Suprapubic skin (tissue), 4 donors: ENCODE measurements at regions not wholly inside any gene's neighbourhood (a gene's known extent, or its start where the extent isn't known, plus 50 kb on each side); places are given as distances from the start of the nearest gene placed in this dataset.

Experiments used
- DNase-seq, 2 donors: peaks; one replicate each; pipeline ENCODE4 v3.0.0-alpha.2; 2019; ENCODE audit warnings: low spot score in 2 of 2
- H3K27ac ChIP-seq: fragments of 200-600 bp; sonication (generic); one replicate; pipeline ENCODE4 v1.5.1; 2019
- H3K27me3 ChIP-seq: fragments of 200-600 bp; sonication (generic); one replicate; pipeline ENCODE4 v1.5.1; 2019
- H3K36me3 ChIP-seq: fragments of 200-600 bp; sonication (generic); one replicate; pipeline ENCODE4 v1.5.1; 2019
- H3K4me1 ChIP-seq: fragments of 200-600 bp; sonication (generic); one replicate; pipeline ENCODE4 v1.5.1; 2019
- H3K4me3 ChIP-seq: fragments of 200-600 bp; sonication (generic); one replicate; pipeline ENCODE4 v1.5.1; 2019; ENCODE audit warnings: mild to moderate bottlenecking
- H3K9me3 ChIP-seq: fragments of 200-600 bp; sonication (generic); one replicate; pipeline ENCODE4 v1.5.1; 2019
- CTCF ChIP-seq, 2 donors: fragments of 200-600 bp in 1 of 2; fragments of 450-650 bp in 1 of 2; sonication (generic) in 1 of 2; IDR thresholded peaks; one replicate each; pipeline ENCODE4 v1.5.1; 2016 to 2019; ENCODE audit warnings: antibody characterized with exemption in 2 of 2, mild to moderate bottlenecking in 1 of 2, moderate library complexity in 1 of 2
- EP300 ChIP-seq: sonication (generic); formaldehyde crosslinking; IDR thresholded peaks from one replicate; pipeline ENCODE4 v1.6.1; 2017; ENCODE audit warnings: antibody characterized with exemption
- POLR2A ChIP-seq, 2 donors: fragments of 450-650 bp; IDR thresholded peaks; one replicate each; pipeline ENCODE4 v1.6.1; 2017; ENCODE audit warnings: antibody characterized with exemption in 2 of 2, mild to moderate bottlenecking in 2 of 2, moderate library complexity in 2 of 2
- POLR2AphosphoS5 ChIP-seq, 3 donors: sonication (generic); formaldehyde crosslinking; IDR thresholded peaks; one replicate each; pipeline ENCODE4 v1.6.1; 2017; ENCODE audit warnings: antibody characterized with exemption in 3 of 3
- WGBS: methylation state at CpG from one replicate; pipeline ENCODE4 v1.1.5; 2018; 5-methylcytosine and 5-hydroxymethylcytosine counted together

- WGBS = 47% methylated on average over 2 of the region's 2 CpGs
Measured at GRCh38 chr3:63076357-63076756, 201.1 kb upstream of the CADPS start.

GRCh38 chr3:63086190-63086589 lies 191.9 kb upstream of the SYNPR start:
- no peak overlapping the region for H3K27ac ChIP-seq
- TF ChIP-seq POLR2AphosphoS5 (IDR thresholded peaks at IDR 0.05) (no peak), CTCF (IDR thresholded peaks at IDR 0.05) (no peak), POLR2A (IDR thresholded peaks at IDR 0.05) (no peak), EP300 (no peak)
- H3K27me3 ChIP-seq = no peaks in the 10 kb centered on the region
- no peak overlapping the region for H3K4me3 ChIP-seq
- no peak for DNase-seq
- H3K36me3 ChIP-seq = no peaks in the 10 kb centered on the region
- H3K4me1 ChIP-seq = no peaks in the 10 kb centered on the region
- peaks cover 10% of the 10 kb centered on the region for H3K9me3 ChIP-seq
- WGBS = 84% methylated on average over 2 of the region's 2 CpGs

More at GRCh38 chr3:63076357-63076756, 201.1 kb upstream of the CADPS start:
- TF ChIP-seq POLR2AphosphoS5 (IDR thresholded peaks at IDR 0.05) (no peak), POLR2A (IDR thresholded peaks at IDR 0.05) (no peak), EP300 (no peak), CTCF (IDR thresholded peaks at IDR 0.05) (no peak)
- Histone ChIP-seq H3K4me1 (no peaks in the 10 kb centered on the region), H3K9me3 (peaks cover 2% of the 10 kb centered on the region), H3K4me3 (no peak overlapping the region), H3K27me3 (no peaks in the 10 kb centered on the region), H3K36me3 (no peaks in the 10 kb centered on the region), H3K27ac (no peak overlapping the region)
- no peak for DNase-seq

- no peaks in the 10 kb centered on the region for H3K27me3 ChIP-seq
- H3K4me3 ChIP-seq = no peak overlapping the region
- DNase-seq = no peak
- no peaks in the 10 kb centered on the region for H3K4me1 ChIP-seq
- no peak overlapping the region for H3K27ac ChIP-seq
- TF ChIP-seq EP300 (no peak), POLR2AphosphoS5 (IDR thresholded peaks at IDR 0.05) (no peak), CTCF (IDR thresholded peaks at IDR 0.05) (no peak), POLR2A (IDR thresholded peaks at IDR 0.05) (no peak)
- peaks cover 2% of the 10 kb centered on the region for H3K9me3 ChIP-seq
- WGBS = 74% methylated on average over 6 of the region's 6 CpGs
- no peaks in the 10 kb centered on the region for H3K36me3 ChIP-seq
Measured at GRCh38 chr3:63089007-63089750, 188.9 kb upstream of the SYNPR start.

- Histone ChIP-seq H3K27ac (no peak overlapping the region), H3K27me3 (no peaks in the 10 kb centered on the region), H3K36me3 (no peaks in the 10 kb centered on the region), H3K9me3 (no peaks in the 10 kb centered on the region), H3K4me3 (no peak overlapping the region), H3K4me1 (no peaks in the 10 kb centered on the region)
- 32% methylated on average over 1 of the region's 1 CpG for WGBS
- DNase-seq = no peak
- TF ChIP-seq POLR2A (IDR thresholded peaks at IDR 0.05) (no peak), CTCF (IDR thresholded peaks at IDR 0.05) (no peak), POLR2AphosphoS5 (IDR thresholded peaks at IDR 0.05) (no peak), EP300 (no peak)
Measured at GRCh38 chr3:63089751-63090132, 188.4 kb upstream of the SYNPR start.

GRCh38 chr3:63090656-63091055 lies 187.5 kb upstream of the SYNPR start:
- no peaks in the 10 kb centered on the region for H3K4me1 ChIP-seq
- H3K4me3 ChIP-seq = no peak overlapping the region
- no peaks in the 10 kb centered on the region for H3K36me3 ChIP-seq
- H3K27ac ChIP-seq = no peak overlapping the region
- no peaks in the 10 kb centered on the region for H3K27me3 ChIP-seq
- TF ChIP-seq POLR2A (IDR thresholded peaks at IDR 0.05) = no peak
- no peaks in the 10 kb centered on the region for H3K9me3 ChIP-seq
- DNase-seq = no peak
- 57% methylated on average over 2 of the region's 2 CpGs for WGBS

GRCh38 chr3:63092515-63092914 lies 185.6 kb upstream of the SYNPR start:
- no peaks in the 10 kb centered on the region for H3K27me3 ChIP-seq
- no peaks in the 10 kb centered on the region for H3K36me3 ChIP-seq
- no peaks in the 10 kb centered on the region for H3K9me3 ChIP-seq
- TF ChIP-seq POLR2AphosphoS5 (IDR thresholded peaks at IDR 0.05) (no peak), POLR2A (IDR thresholded peaks at IDR 0.05) (no peak), EP300 (no peak), CTCF (IDR thresholded peaks at IDR 0.05) (no peak)
- no peak overlapping the region for H3K27ac ChIP-seq
- no peak for DNase-seq
- H3K4me3 ChIP-seq = no peak overlapping the region
- WGBS = 73% methylated on average over 5 of the region's 5 CpGs
- no peaks in the 10 kb centered on the region for H3K4me1 ChIP-seq
